T47D (cell line): ENCODE measurements at regions not wholly inside any gene's neighbourhood (a gene's known extent, or its start where the extent isn't known, plus 50 kb on each side); places are given as distances from the start of the nearest gene placed in this dataset.

Experiments used
- DNase-seq, 2 experiments: peaks; one replicate each; pipeline versions ENCODE4 v3.0.0 to v3.0.0-alpha.2; 2011 to 2012; ENCODE audit warnings: low read depth in 1 of 2, low spot score in 1 of 2
- JUND ChIP-seq: IDR thresholded peaks from 2 replicates; pipeline ENCODE4 v1.6.1; 2012; ENCODE audit warnings: low read depth
- in situ Hi-C: cut with HindIII; loops from 2 replicates; pipeline ENCODE4 v1.10.0; 2016; ENCODE audit warnings: low sequenced_read_pairs, low pct_unique_long_range_greater_than_20kb

DNA sequence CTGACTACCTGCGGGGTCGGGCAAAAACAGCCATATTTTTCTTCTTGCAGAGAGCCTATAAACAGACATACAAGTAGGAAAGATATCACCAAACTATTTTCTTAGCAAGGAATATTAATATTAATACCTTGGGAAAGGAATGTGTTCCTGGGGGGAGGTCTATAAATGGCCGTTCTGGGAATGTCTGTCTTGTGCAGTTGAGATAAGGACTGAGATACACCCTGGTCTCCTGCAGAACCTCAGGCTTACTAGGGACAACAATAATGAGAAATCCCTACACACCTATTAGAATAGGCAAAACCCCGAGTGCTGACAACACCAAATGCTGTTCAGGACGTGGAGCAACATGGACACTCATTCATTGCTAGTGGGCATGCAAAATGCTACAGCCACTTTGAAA lies 297.2 kb downstream of the DRD1 start:
- in situ Hi-C loops: no loop called here
- peak in 1 of 2 experiments; percentile 5 for DNase-seq
- TF ChIP-seq JUND: no peak

DNA sequence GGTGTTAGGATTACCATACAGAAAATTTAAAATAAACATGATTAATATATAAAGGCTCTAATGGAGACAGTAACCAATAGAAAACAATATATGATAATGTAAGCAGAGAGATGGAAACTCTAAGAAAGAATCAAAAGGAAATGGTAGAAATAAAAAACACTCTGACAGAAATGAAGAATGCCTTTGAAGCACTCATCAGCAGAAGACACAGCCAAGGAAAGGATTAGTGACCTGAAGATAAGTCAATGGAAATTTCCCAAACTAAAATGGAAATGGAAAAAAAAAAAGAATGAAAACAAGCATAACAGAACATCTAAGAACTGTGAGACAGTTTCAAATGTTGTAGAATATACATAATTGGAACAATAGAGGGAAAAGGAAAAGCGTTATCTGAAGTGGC lies 302.6 kb downstream of the DRD1 start:
- DNase-seq: no peak
- TF ChIP-seq JUND: no peak
- in situ Hi-C loops: no loop called here

DNA sequence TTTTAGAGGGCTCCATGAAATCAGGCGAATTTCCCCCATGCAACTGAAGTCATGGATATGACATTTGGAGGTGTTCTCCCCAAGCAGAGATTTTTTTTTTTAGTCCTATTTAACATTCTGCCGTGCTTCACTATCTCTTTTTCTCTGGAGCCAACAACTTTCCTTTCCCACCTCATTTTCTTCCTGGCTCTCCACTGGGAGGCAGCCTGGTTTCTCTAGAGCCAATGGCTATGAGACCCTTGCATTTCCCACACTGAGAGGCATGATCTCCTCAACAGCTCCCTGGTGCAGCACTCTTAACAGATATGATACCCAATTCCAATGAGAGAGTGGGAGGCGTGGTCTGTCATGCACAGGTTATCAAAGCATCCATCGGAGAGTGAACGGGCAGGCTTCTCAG lies 310.8 kb downstream of the DRD1 start:
- in situ Hi-C loops: no loop called here
- DNase-seq: no peak
- no peak for TF ChIP-seq JUND

- no peak for TF ChIP-seq JUND
- DNase-seq: no peak
- in situ Hi-C loops: no loop called here
Measured at GRCh38 chr5:175131432-175131831, 312.6 kb downstream of the DRD1 start.

GRCh38 chr5:175129619-175130018 lies 314.4 kb downstream of the DRD1 start:
- no peak for TF ChIP-seq JUND
- DNase-seq: no peak
- in situ Hi-C loops: no loop called here

GRCh38 chr5:175129121-175129520 lies 314.9 kb downstream of the DRD1 start:
- in situ Hi-C loops: no loop called here

DNA sequence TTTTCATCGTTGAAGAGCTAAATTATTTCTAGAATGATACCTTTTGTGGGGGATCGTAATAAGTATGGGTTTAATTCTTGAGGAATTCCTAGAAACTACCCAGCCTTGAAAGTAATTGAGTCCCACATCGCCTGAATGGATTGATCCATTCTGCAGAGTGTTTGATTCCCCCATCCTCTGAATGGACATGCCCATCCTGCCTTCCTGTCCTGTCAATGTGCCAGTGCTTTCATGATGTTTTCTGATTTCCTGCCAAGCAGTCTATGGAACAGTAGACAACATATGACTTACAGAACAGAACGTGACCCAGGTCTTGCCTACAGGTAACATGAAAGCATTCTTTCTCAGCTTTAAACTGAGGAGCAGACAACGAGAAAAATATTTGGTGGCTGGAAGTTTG lies 319.2 kb downstream of the DRD1 start:
- TF ChIP-seq JUND: no peak
- DNase-seq: no peak
- in situ Hi-C loops: no loop called here

More at GRCh38 chr5:175129121-175129520, 314.9 kb downstream of the DRD1 start:
- no peak for DNase-seq
- TF ChIP-seq JUND: no peak

- no peak for DNase-seq
- in situ Hi-C loops: no loop called here
- TF ChIP-seq JUND: no peak
Measured at GRCh38 chr5:175124251-175124813, 319.6 kb downstream of the DRD1 start.

DNA sequence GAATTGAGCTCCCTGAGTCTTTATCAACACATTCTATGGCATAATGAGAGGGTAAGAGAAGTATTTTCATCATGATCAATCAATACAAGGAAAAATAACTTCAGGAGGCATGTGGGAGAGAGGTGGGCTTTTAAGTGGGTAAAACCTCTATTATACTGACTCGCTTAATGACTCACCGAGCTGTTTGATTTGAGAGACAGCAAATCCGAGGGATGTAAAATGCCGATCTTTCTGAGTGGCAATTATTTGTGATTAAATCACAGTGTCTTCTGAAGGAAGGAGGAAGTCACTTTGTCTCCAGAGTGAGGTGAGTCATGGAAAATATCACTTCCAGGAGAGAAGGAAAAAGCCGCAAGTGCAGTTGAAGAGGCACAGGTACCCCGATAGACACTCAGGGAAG lies 320.4 kb downstream of the DRD1 start:
- DNase-seq: no peak

GRCh38 chr5:175121457-175121856 lies 322.5 kb downstream of the DRD1 start:
- in situ Hi-C loops: no loop called here
- TF ChIP-seq JUND: no peak

More for the DNA sequence above, 320.4 kb downstream of the DRD1 start:
- TF ChIP-seq JUND: no peak
- in situ Hi-C loops: no loop called here

GRCh38 chr5:175120412-175120811 lies 323.6 kb downstream of the DRD1 start:
- TF ChIP-seq JUND: no peak
- in situ Hi-C loops: no loop called here
- no peak for DNase-seq

More at GRCh38 chr5:175121457-175121856, 322.5 kb downstream of the DRD1 start:
- DNase-seq: no peak

DNA sequence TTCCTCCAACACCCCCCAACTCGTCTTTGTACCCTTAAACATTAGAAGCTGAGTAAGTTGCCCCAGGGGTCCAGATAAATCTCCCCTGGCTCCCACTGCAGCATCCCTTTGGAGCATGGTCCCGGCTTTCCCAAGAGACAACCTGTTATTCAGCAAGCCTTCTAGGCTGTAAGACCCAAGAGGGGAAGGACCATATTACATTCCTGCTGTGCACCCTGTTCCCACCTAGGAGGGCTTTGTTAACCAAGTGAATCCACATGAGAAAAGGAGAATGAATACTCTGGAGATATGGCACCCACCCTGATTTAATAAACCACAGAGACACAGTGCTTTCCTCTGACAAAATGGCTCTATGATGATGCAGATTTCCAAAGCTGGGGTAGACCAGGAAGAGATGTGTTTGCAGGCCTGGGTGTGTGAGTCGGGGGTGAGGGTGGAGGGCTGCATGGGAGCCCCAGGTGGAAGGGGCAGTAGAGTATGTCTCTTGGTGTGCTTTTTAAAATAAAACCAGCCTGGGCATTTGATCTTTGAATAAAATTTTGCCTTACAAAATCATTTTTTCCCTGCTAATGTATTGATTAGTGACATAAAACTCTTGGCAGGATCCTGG lies 325.2 kb downstream of the DRD1 start:
- no peak for DNase-seq
- in situ Hi-C loops: no loop called here
- no peak for TF ChIP-seq JUND

- in situ Hi-C loops: no loop called here
- no peak for TF ChIP-seq JUND
- DNase-seq: no peak
Measured at GRCh38 chr5:175116466-175117048, 327.4 kb downstream of the DRD1 start.
